ENCODE measurements at regions not wholly inside any gene's neighbourhood (a gene's known extent, or its start where the extent isn't known, plus 50 kb on each side); places are given as distances from the start of the nearest gene placed in this dataset.

GRCh38 chr5:3161672-3162071 is 410.2 kb upstream of the IRX2 start:
- no peak for TF ChIP-seq POLR2A (IDR thresholded peaks at IDR 0.05)
- Histone ChIP-seq H3K27ac (no peak overlapping the region), H3K4me3 (no peak overlapping the region), H3K9me3 (no peaks in the 10 kb centered on the region), H3K4me1 (no peaks in the 10 kb centered on the region), H3K36me3 (no peaks in the 10 kb centered on the region), H3K27me3 (no peaks in the 10 kb centered on the region)
- in situ Hi-C loops (cut with MboI; ENCODE audit: low pct_ligation_motif_present in 1 of 4, low pct_unique_long_range_greater_than_20kb in 1 of 4, low sequenced_read_pairs in 3 of 4) (no loop called here), intact Hi-C loops (cut with DNase I; ENCODE audit: low total_unique reads) (no loop called here)
- no peak for DNase-seq
- 50 to 58% methylated on average over 7 to 8 of the region's 8 CpGs for WGBS, 2 donors (ENCODE audit: low coverage in 1 of 2)

- in situ Hi-C loops (cut with MboI; ENCODE audit: low pct_ligation_motif_present in 1 of 4, low pct_unique_long_range_greater_than_20kb in 1 of 4, low sequenced_read_pairs in 3 of 4) = no loop called here
- TF ChIP-seq, protein P1, sequence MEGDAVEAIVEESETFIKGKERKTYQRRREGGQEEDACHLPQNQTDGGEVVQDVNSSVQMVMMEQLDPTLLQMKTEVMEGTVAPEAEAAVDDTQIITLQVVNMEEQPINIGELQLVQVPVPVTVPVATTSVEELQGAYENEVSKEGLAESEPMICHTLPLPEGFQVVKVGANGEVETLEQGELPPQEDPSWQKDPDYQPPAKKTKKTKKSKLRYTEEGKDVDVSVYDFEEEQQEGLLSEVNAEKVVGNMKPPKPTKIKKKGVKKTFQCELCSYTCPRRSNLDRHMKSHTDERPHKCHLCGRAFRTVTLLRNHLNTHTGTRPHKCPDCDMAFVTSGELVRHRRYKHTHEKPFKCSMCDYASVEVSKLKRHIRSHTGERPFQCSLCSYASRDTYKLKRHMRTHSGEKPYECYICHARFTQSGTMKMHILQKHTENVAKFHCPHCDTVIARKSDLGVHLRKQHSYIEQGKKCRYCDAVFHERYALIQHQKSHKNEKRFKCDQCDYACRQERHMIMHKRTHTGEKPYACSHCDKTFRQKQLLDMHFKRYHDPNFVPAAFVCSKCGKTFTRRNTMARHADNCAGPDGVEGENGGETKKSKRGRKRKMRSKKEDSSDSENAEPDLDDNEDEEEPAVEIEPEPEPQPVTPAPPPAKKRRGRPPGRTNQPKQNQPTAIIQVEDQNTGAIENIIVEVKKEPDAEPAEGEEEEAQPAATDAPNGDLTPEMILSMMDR (IDR thresholded peaks at IDR 0.05) = no peak
- TF ChIP-seq POLR2A (IDR thresholded peaks at IDR 0.05) = no peak
- TF ChIP-seq POLR2AphosphoS5 (IDR thresholded peaks at IDR 0.05) = no peak
- TF ChIP-seq EP300 (IDR thresholded peaks at IDR 0.05; ENCODE audit: low read depth) = no peak
- WGBS, 2 donors (ENCODE audit: low coverage in 1 of 2) = 30 to 33% methylated on average over 3 to 4 of the region's 4 CpGs
- DNase-seq = no peak
- Histone ChIP-seq H3K27me3 (no peaks in the 10 kb centered on the region), H3K4me1 (no peaks in the 10 kb centered on the region), H3K9me3 (no peaks in the 10 kb centered on the region), H3K27ac (no peak overlapping the region), H3K4me3 (no peak overlapping the region), H3K36me3 (no peaks in the 10 kb centered on the region)
- intact Hi-C loops (cut with DNase I; ENCODE audit: low total_unique reads) = no loop called here
Observed at GRCh38 chr5:3157214-3157613, 405.7 kb upstream of the IRX2 start.

DNA sequence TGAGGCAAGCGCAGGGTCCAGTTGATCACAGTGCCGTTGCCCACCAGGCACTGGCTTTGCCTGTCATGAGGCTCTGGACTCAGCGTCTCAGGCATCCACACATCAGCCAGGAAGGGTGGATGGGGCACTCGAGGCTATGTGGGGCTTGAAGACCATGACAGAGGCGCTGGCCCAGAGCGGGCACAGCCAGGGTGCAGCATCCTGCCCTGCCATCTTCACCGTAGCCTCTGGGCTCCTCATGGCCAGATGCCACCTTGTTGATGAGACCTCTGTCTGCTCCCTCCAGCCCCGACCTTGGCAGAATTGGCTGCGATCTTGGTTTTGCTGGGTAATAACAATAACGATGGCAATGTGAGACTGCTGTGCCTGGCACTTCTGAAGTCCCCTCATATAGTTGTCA is 404.2 kb upstream of the IRX2 start:
- Histone ChIP-seq H3K27ac (no peak overlapping the region), H3K9me3 (no peaks in the 10 kb centered on the region), H3K36me3 (no peaks in the 10 kb centered on the region), H3K4me3 (no peak overlapping the region), H3K4me1 (no peaks in the 10 kb centered on the region), H3K27me3 (no peaks in the 10 kb centered on the region)
- no peak for TF ChIP-seq POLR2AphosphoS5 (IDR thresholded peaks at IDR 0.05)
- intact Hi-C loops (cut with DNase I; ENCODE audit: low total_unique reads) (no loop called here), in situ Hi-C loops (cut with MboI; ENCODE audit: low pct_ligation_motif_present in 1 of 4, low pct_unique_long_range_greater_than_20kb in 1 of 4, low sequenced_read_pairs in 3 of 4) (no loop called here)
- DNase-seq = no peak
- WGBS, 2 donors (ENCODE audit: low coverage in 1 of 2) = 89% methylated on average over 10 of the region's 10 CpGs; no CpG with 5 or more reads in 1 of the 2 donors

DNA sequence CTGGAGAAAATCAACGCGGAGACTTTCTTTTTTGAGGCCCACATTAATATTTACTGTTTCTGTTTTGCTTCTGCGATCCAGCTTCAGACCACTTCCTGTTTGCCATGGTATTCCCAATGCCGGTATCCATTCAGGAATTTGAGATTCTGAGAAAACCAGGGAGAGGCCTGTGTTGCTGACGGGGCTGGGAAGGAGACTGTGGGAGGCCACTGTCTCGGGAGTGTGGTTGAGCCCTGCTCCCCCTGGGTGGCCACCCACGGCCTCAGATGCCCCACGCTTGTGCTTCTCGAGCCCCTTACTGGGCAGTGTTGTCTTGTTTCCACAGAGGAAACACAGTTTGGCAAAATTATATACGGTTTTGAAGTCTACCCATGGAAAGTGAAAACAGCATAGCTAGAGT is 403.6 kb upstream of the IRX2 start:
- Histone ChIP-seq H3K27me3 (no peaks in the 10 kb centered on the region), H3K4me1 (no peaks in the 10 kb centered on the region), H3K36me3 (no peaks in the 10 kb centered on the region), H3K27ac (no peak overlapping the region), H3K9me3 (no peaks in the 10 kb centered on the region), H3K4me3 (no peak overlapping the region)
- in situ Hi-C loops (cut with MboI; ENCODE audit: low pct_ligation_motif_present in 1 of 4, low pct_unique_long_range_greater_than_20kb in 1 of 4, low sequenced_read_pairs in 3 of 4) = no loop called here
- DNase-seq = no peak
- TF ChIP-seq EP300 (IDR thresholded peaks at IDR 0.05; ENCODE audit: low read depth) (no peak), POLR2A (IDR thresholded peaks at IDR 0.05) (no peak), POLR2AphosphoS5 (IDR thresholded peaks at IDR 0.05) (no peak)
- TF ChIP-seq, protein P1 (IDR thresholded peaks at IDR 0.05) = no peak
- intact Hi-C loops (cut with DNase I; ENCODE audit: low total_unique reads) = no loop called here
- 53 to 80% methylated on average over 1 to 10 of the region's 10 CpGs for WGBS, 2 donors (ENCODE audit: low coverage in 1 of 2)

- no peak for DNase-seq
- H3K4me3 ChIP-seq = no peak overlapping the region
- H3K27ac ChIP-seq = no peak overlapping the region
- no peaks in the 10 kb centered on the region for H3K27me3 ChIP-seq
- no peaks in the 10 kb centered on the region for H3K9me3 ChIP-seq
- TF ChIP-seq, protein P1 (IDR thresholded peaks at IDR 0.05) = no peak
- no peak for TF ChIP-seq POLR2AphosphoS5 (IDR thresholded peaks at IDR 0.05)
- TF ChIP-seq EP300 (IDR thresholded peaks at IDR 0.05; ENCODE audit: low read depth) = no peak
- TF ChIP-seq POLR2A (IDR thresholded peaks at IDR 0.05) = no peak
- in situ Hi-C loops (cut with MboI; ENCODE audit: low pct_ligation_motif_present in 1 of 4, low pct_unique_long_range_greater_than_20kb in 1 of 4, low sequenced_read_pairs in 3 of 4) (no loop called here), intact Hi-C loops (cut with DNase I; ENCODE audit: low total_unique reads) (no loop called here)
- H3K36me3 ChIP-seq = no peaks in the 10 kb centered on the region
- no peaks in the 10 kb centered on the region for H3K4me1 ChIP-seq
- 28 to 41% methylated on average over 3 to 4 of the region's 4 CpGs for WGBS, 2 donors (ENCODE audit: low coverage in 1 of 2)
Observed at GRCh38 chr5:3153906-3154305, 402.4 kb upstream of the IRX2 start.

All from transverse colon (tissue), 4 donors.